WTC11 (cell line): ENCODE measurements at regions not wholly inside any gene's neighbourhood (a gene's known extent, or its start where the extent isn't known, plus 50 kb on each side); places are given as distances from the start of the nearest gene placed in this dataset.

Source experiments
- CTCF ChIP-seq: fragments of 200-600 bp; IDR thresholded peaks from 2 replicates; pipeline ENCODE4 v1.8.0; 2022; ENCODE audit warnings: antibody characterized with exemption
- E2F1 ChIP-seq: sonication (generic); formaldehyde crosslinking; IDR thresholded peaks from 2 replicates; pipeline ENCODE4 v1.8.0; 2022; ENCODE audit warnings: mild to moderate bottlenecking, missing genetic modification reagents
- ETV6 ChIP-seq: sonication (generic); formaldehyde crosslinking; IDR thresholded peaks from 2 replicates; pipeline ENCODE4 v1.8.1; 2022; ENCODE audit warnings: mild to moderate bottlenecking, missing genetic modification reagents
- FOXP1 ChIP-seq: sonication (generic); formaldehyde crosslinking; IDR thresholded peaks from 2 replicates; pipeline ENCODE4 v1.8.0; 2022; ENCODE audit warnings: missing genetic modification reagents, mild to moderate bottlenecking, moderate library complexity, borderline replicate concordance
- KAT7 ChIP-seq: sonication (generic); formaldehyde crosslinking; IDR thresholded peaks from 2 replicates; pipeline ENCODE4 v1.8.1; 2023; ENCODE audit warnings: missing genetic modification reagents, mild to moderate bottlenecking, borderline replicate concordance
- RORB ChIP-seq: fragments of 250-450 bp; sonication (Bioruptor Pico); IDR thresholded peaks from 2 replicates; pipeline ENCODE4 v1.9.0; 2021; ENCODE audit warnings: mild to moderate bottlenecking
- STAT6 ChIP-seq: sonication (generic); formaldehyde crosslinking; conservative IDR thresholded peaks from 2 replicates; pipeline ENCODE4 v1.8.1; 2023; ENCODE audit warnings: mild to moderate bottlenecking, low read depth, missing genetic modification reagents, moderate library complexity
- USF2 ChIP-seq: sonication (generic); formaldehyde crosslinking; IDR thresholded peaks from 2 replicates; pipeline ENCODE4 v1.8.1; 2023; ENCODE audit warnings: mild to moderate bottlenecking, missing genetic modification reagents, moderate library complexity
- ZNF263 ChIP-seq: sonication (generic); formaldehyde crosslinking; IDR thresholded peaks from 2 replicates; pipeline ENCODE4 v1.8.1; 2022; ENCODE audit warnings: low read depth, mild to moderate bottlenecking, moderate library complexity, missing genetic modification reagents
- ZNF425 ChIP-seq: fragments of 250-450 bp; sonication (Bioruptor Pico); conservative IDR thresholded peaks from 2 replicates; pipeline ENCODE4 v1.9.0; 2021; ENCODE audit warnings: mild to moderate bottlenecking

GRCh38 chr9:86549401-86549811 is 195.2 kb upstream of the TUT7 start:
- TF ChIP-seq RORB (no peak), CTCF (no peak), USF2 (no peak), E2F1 (no peak), STAT6 (CRISPR knock-in tag) (no peak), ZNF263 (CRISPR knock-in tag) (no peak), ZNF425 (CRISPR knock-in tag) (no peak), FOXP1 (CRISPR knock-in tag) (no peak), ETV6 (no peak), KAT7 (CRISPR knock-in tag) (no peak)
